ENCODE measurements at regions not wholly inside any gene's neighbourhood (a gene's known extent, or its start where the extent isn't known, plus 50 kb on each side); places are given as distances from the start of the nearest gene placed in this dataset.

DNA sequence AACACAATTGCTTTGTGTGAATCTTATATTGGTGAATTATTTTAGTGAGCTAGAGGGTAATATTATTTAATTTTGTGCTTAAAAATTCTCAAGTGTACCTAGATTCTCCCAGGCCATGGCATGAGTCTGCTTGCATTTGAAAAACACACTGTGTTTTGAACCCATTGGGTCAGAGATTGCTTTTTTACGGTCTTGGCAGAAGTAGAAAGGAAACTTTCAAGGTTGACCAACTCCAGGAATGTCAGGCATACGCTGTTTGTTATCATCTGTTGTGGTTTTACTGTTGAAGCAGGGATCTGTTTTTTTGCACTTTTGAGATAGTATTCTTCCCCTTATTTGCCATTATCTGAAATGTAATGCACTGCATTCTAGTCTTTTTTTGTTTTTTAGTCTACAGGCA lies 377.4 kb downstream of the RPRM start:
- TF ChIP-seq POLR2A (IDR thresholded peaks at IDR 0.05; ENCODE audit: low read depth, low read length) (no peak), POU2F2 (IDR thresholded peaks at IDR 0.05; ENCODE audit: low read depth, low read length) (no peak), TAF1 (IDR thresholded peaks at IDR 0.05; ENCODE audit: low read depth, low read length) (no peak), SPI1 (IDR thresholded peaks at IDR 0.05; ENCODE audit: low read depth, low read length) (no peak), POLR2AphosphoS5 (IDR thresholded peaks at IDR 0.05; ENCODE audit: low read depth, low read length) (no peak), PAX5 (IDR thresholded peaks at IDR 0.05; ENCODE audit: insufficient read depth, low read length, severe bottlenecking) (no peak)
- DNase-seq (ENCODE audit: insufficient read length, low spot score) (no peak), FAIRE-seq (no peak)

GRCh38 chr2:153100151-153100550 lies 378.4 kb downstream of the RPRM start:
- DNase-seq (ENCODE audit: insufficient read length, low spot score) (no peak), FAIRE-seq (no peak)
- no peak for TF ChIP-seq POU2F2 (IDR thresholded peaks at IDR 0.05; ENCODE audit: low read depth, low read length)
- no peak for TF ChIP-seq SPI1 (IDR thresholded peaks at IDR 0.05; ENCODE audit: low read depth, low read length)
- TF ChIP-seq POLR2A (IDR thresholded peaks at IDR 0.05; ENCODE audit: low read depth, low read length) = no peak
- no peak for TF ChIP-seq PAX5 (IDR thresholded peaks at IDR 0.05; ENCODE audit: insufficient read depth, low read length, severe bottlenecking)
- no peak for TF ChIP-seq POLR2AphosphoS5 (IDR thresholded peaks at IDR 0.05; ENCODE audit: low read depth, low read length)
- no peak for TF ChIP-seq TAF1 (IDR thresholded peaks at IDR 0.05; ENCODE audit: low read depth, low read length)

GRCh38 chr2:153098073-153098472 lies 379.7 kb downstream of the ARL6IP6 start:
- TF ChIP-seq TAF1 (IDR thresholded peaks at IDR 0.05; ENCODE audit: low read depth, low read length) (no peak), SPI1 (IDR thresholded peaks at IDR 0.05; ENCODE audit: low read depth, low read length) (no peak), POU2F2 (IDR thresholded peaks at IDR 0.05; ENCODE audit: low read depth, low read length) (no peak), PAX5 (IDR thresholded peaks at IDR 0.05; ENCODE audit: insufficient read depth, low read length, severe bottlenecking) (no peak), POLR2A (IDR thresholded peaks at IDR 0.05; ENCODE audit: low read depth, low read length) (no peak)
- FAIRE-seq (no peak), DNase-seq (ENCODE audit: insufficient read length, low spot score) (no peak)

DNA sequence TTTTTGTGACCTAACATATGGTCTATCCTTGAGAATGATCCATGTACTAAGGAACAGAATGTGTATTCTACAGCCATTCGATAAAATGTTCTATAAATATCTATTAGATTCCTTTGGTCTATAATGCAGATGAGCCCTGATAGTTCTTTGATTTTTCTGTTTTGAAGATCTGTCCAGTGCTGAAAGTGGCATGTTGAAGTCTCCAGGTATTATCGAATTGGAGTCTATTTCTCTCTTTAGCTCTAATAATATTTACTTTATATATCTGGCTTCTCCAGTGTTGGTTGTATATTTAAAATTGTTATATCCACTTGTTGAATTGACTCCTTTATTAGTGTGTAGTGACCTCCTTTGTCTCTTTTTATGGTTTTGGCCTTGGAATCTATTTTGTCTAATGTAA lies 377.9 kb downstream of the ARL6IP6 start:
- FAIRE-seq (no peak), DNase-seq (ENCODE audit: insufficient read length, low spot score) (no peak)
- no peak for TF ChIP-seq SPI1 (IDR thresholded peaks at IDR 0.05; ENCODE audit: low read depth, low read length)
- TF ChIP-seq POLR2AphosphoS5 (IDR thresholded peaks at IDR 0.05; ENCODE audit: low read depth, low read length) = no peak
- no peak for TF ChIP-seq TAF1 (IDR thresholded peaks at IDR 0.05; ENCODE audit: low read depth, low read length)
- TF ChIP-seq POU2F2 (IDR thresholded peaks at IDR 0.05; ENCODE audit: low read depth, low read length) = no peak

- TF ChIP-seq POLR2A (IDR thresholded peaks at IDR 0.05; ENCODE audit: low read depth, low read length) = no peak
- no peak for TF ChIP-seq TAF1 (IDR thresholded peaks at IDR 0.05; ENCODE audit: low read depth, low read length)
- TF ChIP-seq POLR2AphosphoS5 (IDR thresholded peaks at IDR 0.05; ENCODE audit: low read depth, low read length) = no peak
- no peak for TF ChIP-seq PAX5 (IDR thresholded peaks at IDR 0.05; ENCODE audit: insufficient read depth, low read length, severe bottlenecking)
- TF ChIP-seq POU2F2 (IDR thresholded peaks at IDR 0.05; ENCODE audit: low read depth, low read length) = no peak
- no peak for TF ChIP-seq SPI1 (IDR thresholded peaks at IDR 0.05; ENCODE audit: low read depth, low read length)
- no peak for DNase-seq (ENCODE audit: insufficient read length, low spot score)
- no peak for FAIRE-seq
These were observed 372.9 kb downstream of the ARL6IP6 start for GRCh38 chr2:153091344-153091743.

GRCh38 chr2:153079315-153079714 lies 360.9 kb downstream of the ARL6IP6 start:
- TF ChIP-seq POLR2AphosphoS5 (IDR thresholded peaks at IDR 0.05; ENCODE audit: low read depth, low read length) = no peak
- no peak for TF ChIP-seq TAF1 (IDR thresholded peaks at IDR 0.05; ENCODE audit: low read depth, low read length)
- no peak for TF ChIP-seq POU2F2 (IDR thresholded peaks at IDR 0.05; ENCODE audit: low read depth, low read length)
- TF ChIP-seq POLR2A (IDR thresholded peaks at IDR 0.05; ENCODE audit: low read depth, low read length) = no peak
- no peak for FAIRE-seq
- no peak for DNase-seq (ENCODE audit: insufficient read length, low spot score)

- TF ChIP-seq POLR2AphosphoS5 (IDR thresholded peaks at IDR 0.05; ENCODE audit: low read depth, low read length) (no peak), SPI1 (IDR thresholded peaks at IDR 0.05; ENCODE audit: low read depth, low read length) (no peak), POLR2A (IDR thresholded peaks at IDR 0.05; ENCODE audit: low read depth, low read length) (no peak), TAF1 (IDR thresholded peaks at IDR 0.05; ENCODE audit: low read depth, low read length) (no peak), POU2F2 (IDR thresholded peaks at IDR 0.05; ENCODE audit: low read depth, low read length) (no peak), PAX5 (IDR thresholded peaks at IDR 0.05; ENCODE audit: insufficient read depth, low read length, severe bottlenecking) (no peak)
- FAIRE-seq = no peak
- no peak for DNase-seq (ENCODE audit: insufficient read length, low spot score)
These were observed 358.9 kb downstream of the ARL6IP6 start for GRCh38 chr2:153077311-153077710.

DNA sequence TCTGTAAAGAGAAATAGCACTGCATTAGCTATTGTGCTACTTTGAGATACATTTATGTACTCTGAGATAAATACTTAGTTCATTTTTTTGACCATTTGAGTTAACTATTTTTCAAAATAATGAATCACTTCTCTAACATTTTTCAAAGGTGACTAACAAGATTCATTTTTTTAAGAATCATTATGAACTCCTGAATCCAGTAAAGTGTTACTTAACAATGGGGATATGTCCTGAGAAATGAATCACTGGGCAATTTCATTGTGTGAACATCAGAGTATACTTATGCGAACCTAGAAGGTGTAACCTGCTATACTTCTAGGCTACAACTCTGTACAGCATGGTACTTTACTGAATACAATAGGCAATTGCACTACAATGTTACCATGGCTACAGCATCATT lies 355.8 kb downstream of the ARL6IP6 start:
- DNase-seq (ENCODE audit: insufficient read length, low spot score) (no peak), FAIRE-seq (no peak)
- no peak for TF ChIP-seq POU2F2 (IDR thresholded peaks at IDR 0.05; ENCODE audit: low read depth, low read length)
- TF ChIP-seq POLR2AphosphoS5 (IDR thresholded peaks at IDR 0.05; ENCODE audit: low read depth, low read length) = no peak
- TF ChIP-seq PAX5 (IDR thresholded peaks at IDR 0.05; ENCODE audit: insufficient read depth, low read length, severe bottlenecking) = no peak
- TF ChIP-seq POLR2A (IDR thresholded peaks at IDR 0.05; ENCODE audit: low read depth, low read length) = no peak
- TF ChIP-seq SPI1 (IDR thresholded peaks at IDR 0.05; ENCODE audit: low read depth, low read length) = no peak
- TF ChIP-seq TAF1 (IDR thresholded peaks at IDR 0.05; ENCODE audit: low read depth, low read length) = no peak

GRCh38 chr2:153072813-153073212 lies 354.4 kb downstream of the ARL6IP6 start:
- DNase-seq (ENCODE audit: insufficient read length, low spot score) (no peak), FAIRE-seq (no peak)
- TF ChIP-seq TAF1 (IDR thresholded peaks at IDR 0.05; ENCODE audit: low read depth, low read length) (no peak), POU2F2 (IDR thresholded peaks at IDR 0.05; ENCODE audit: low read depth, low read length) (no peak)

DNA sequence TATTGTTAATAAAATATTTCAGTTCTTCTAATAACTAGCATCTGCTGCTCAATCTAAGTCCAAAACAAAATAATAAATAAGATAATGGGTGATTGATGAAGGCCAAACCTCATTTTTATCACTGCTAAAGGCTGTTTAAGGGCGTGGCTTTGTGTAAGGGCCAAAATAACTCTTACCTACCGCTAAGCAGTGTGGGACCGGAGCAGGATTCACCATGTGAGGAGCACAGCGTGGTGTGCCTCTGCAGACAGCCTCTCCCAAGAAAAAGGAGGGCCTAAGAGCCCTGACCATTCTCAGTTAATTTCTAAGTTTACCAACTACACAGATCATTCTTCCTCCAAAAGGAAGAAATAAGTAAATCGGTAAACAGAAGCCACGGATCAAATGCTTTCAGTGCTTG lies 353.7 kb downstream of the ARL6IP6 start:
- FAIRE-seq (no peak), DNase-seq (ENCODE audit: insufficient read length, low spot score) (no peak)
- TF ChIP-seq TAF1 (IDR thresholded peaks at IDR 0.05; ENCODE audit: low read depth, low read length) (no peak), POLR2A (IDR thresholded peaks at IDR 0.05; ENCODE audit: low read depth, low read length) (no peak), SPI1 (IDR thresholded peaks at IDR 0.05; ENCODE audit: low read depth, low read length) (no peak), POLR2AphosphoS5 (IDR thresholded peaks at IDR 0.05; ENCODE audit: low read depth, low read length) (no peak)

DNA sequence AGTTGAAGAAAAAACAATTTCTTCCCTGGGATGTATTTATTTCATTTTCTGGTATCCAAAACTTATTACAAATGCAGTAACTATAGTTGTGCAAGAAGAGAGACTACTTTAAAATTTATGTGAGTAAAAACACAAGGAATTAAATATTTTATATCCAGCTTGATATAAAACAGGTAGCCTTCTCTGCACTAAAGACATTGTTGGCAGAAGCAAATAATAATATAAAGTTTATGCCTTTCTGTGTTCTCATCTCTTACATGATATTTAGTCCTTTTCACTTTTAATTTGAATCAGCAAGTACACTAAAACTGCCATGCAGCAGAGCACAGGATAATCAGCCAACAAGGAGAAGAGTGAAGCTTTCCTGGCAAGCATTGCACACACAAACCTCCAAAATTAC lies 352.7 kb downstream of the ARL6IP6 start:
- DNase-seq (ENCODE audit: insufficient read length, low spot score) = no peak
- TF ChIP-seq SPI1 (IDR thresholded peaks at IDR 0.05; ENCODE audit: low read depth, low read length) (no peak), PAX5 (IDR thresholded peaks at IDR 0.05; ENCODE audit: insufficient read depth, low read length, severe bottlenecking) (no peak), POU2F2 (IDR thresholded peaks at IDR 0.05; ENCODE audit: low read depth, low read length) (no peak), POLR2A (IDR thresholded peaks at IDR 0.05; ENCODE audit: low read depth, low read length) (no peak), TAF1 (IDR thresholded peaks at IDR 0.05; ENCODE audit: low read depth, low read length) (no peak), POLR2AphosphoS5 (IDR thresholded peaks at IDR 0.05; ENCODE audit: low read depth, low read length) (no peak)
- no peak for FAIRE-seq
